Sigmoid colon (tissue), 4 donors: ENCODE measurements at regions not wholly inside any gene's neighbourhood (a gene's known extent, or its start where the extent isn't known, plus 50 kb on each side); places are given as distances from the start of the nearest gene placed in this dataset.

Experiments used
- EP300 ChIP-seq, 4 donors: sonication (generic); formaldehyde crosslinking; IDR thresholded peaks; one replicate each; pipeline ENCODE4 v1.6.1; 2017; ENCODE audit warnings: antibody characterized with exemption in 4 of 4
- POLR2A ChIP-seq, 2 donors: fragments of 450-650 bp; IDR thresholded peaks; one replicate each; pipeline ENCODE4 v1.6.1; 2016; ENCODE audit warnings: antibody characterized with exemption in 2 of 2, mild to moderate bottlenecking in 2 of 2, moderate library complexity in 2 of 2
- POLR2AphosphoS5 ChIP-seq, 4 donors: sonication (generic); formaldehyde crosslinking; IDR thresholded peaks; one replicate each; pipeline ENCODE4 v1.6.1; 2017; ENCODE audit warnings: antibody characterized with exemption in 4 of 4
- TF ChIP-seq, protein P1 (sequence below), 4 experiments: fragments of 450-650 bp in 3 of 4; fragments of 200-600 bp in 1 of 4; IDR thresholded peaks; one replicate each; pipeline ENCODE4 v1.5.1; 2016 to 2019; ENCODE audit warnings: antibody characterized with exemption in 4 of 4, mild to moderate bottlenecking in 3 of 4, moderate library complexity in 2 of 4

GRCh38 chr3:151592287-151592686, 131.4 kb upstream of the IGSF10 start:
- TF ChIP-seq, protein P1, sequence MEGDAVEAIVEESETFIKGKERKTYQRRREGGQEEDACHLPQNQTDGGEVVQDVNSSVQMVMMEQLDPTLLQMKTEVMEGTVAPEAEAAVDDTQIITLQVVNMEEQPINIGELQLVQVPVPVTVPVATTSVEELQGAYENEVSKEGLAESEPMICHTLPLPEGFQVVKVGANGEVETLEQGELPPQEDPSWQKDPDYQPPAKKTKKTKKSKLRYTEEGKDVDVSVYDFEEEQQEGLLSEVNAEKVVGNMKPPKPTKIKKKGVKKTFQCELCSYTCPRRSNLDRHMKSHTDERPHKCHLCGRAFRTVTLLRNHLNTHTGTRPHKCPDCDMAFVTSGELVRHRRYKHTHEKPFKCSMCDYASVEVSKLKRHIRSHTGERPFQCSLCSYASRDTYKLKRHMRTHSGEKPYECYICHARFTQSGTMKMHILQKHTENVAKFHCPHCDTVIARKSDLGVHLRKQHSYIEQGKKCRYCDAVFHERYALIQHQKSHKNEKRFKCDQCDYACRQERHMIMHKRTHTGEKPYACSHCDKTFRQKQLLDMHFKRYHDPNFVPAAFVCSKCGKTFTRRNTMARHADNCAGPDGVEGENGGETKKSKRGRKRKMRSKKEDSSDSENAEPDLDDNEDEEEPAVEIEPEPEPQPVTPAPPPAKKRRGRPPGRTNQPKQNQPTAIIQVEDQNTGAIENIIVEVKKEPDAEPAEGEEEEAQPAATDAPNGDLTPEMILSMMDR (IDR thresholded peaks at IDR 0.05): no peak
- no peak for TF ChIP-seq POLR2A (IDR thresholded peaks at IDR 0.05)
- TF ChIP-seq EP300 (IDR thresholded peaks at IDR 0.05): no peak
- TF ChIP-seq POLR2AphosphoS5 (IDR thresholded peaks at IDR 0.05): no peak
